Glomerular visceral epithelial cell (primary cell): ENCODE measurements at regions not wholly inside any gene's neighbourhood (a gene's known extent, or its start where the extent isn't known, plus 50 kb on each side); places are given as distances from the start of the nearest gene placed in this dataset.
"Not testable (repeated sequence)": the region's sequence is repeated elsewhere in the genome, so short reads cannot be mapped to it uniquely, and the experiment has no call there.

Experiments used
- DNase-seq: peaks from one replicate; pipeline ENCODE4 v3.0.0-alpha.2; 2016; ENCODE audit errors: extremely low spot score

DNA sequence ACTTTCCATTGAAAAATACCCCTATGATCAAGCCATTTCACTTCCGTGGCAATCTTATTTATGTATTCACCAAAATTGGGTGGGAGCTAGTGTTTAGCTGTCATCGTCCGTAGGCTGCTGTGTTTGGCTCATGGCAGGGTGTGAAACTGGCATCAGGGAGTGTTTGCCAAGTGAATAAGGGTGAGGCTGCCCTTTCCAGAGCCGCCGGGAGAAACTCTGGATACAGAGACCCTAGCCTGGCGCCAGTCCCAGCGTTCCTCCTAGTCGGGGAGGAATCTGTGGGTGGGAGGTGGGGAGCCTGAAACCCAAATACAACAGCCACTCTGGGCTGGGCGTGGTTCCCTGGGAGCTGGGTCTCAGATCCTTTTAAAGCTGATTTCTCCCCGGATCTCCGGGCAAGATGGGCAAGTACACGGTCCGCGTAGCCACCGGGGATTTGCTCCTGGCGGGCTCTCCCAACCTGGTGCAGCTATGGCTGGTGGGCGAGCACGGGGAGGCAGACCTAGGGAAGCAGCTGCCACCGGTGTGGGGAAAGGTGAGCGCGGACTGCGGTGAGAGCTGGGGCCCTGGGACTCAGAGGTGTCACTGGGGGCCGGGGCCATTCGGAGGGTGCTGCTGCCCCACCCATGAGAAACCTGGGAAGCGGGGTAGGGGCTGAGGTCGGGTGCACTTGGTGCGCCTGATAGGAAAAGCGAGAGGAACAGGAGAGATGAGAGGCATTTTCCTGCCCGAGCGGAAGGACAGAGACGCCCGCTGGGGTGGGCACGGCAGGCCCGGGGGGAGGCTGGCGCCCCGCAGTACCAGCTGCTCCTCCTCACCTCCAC, 62.1 kb upstream of the TEKT1 start:
- no peak for DNase-seq

DNA sequence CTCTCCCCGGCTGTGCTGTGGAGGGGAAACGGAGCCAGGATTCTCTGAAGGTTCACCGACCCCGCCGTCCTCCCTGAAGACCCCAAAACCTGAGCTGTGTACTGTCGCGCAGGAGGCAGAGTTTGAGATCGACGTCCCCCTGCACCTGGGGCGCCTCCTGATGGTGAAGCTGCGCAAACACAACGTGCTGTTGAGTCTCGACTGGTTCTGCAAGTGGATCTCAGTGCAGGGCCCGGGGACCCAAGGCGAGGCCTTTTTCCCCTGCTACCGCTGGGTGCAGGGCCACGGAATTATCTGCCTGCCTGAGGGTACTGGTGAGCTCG, 62.6 kb upstream of the TEKT1 start:
- no peak for DNase-seq

DNA sequence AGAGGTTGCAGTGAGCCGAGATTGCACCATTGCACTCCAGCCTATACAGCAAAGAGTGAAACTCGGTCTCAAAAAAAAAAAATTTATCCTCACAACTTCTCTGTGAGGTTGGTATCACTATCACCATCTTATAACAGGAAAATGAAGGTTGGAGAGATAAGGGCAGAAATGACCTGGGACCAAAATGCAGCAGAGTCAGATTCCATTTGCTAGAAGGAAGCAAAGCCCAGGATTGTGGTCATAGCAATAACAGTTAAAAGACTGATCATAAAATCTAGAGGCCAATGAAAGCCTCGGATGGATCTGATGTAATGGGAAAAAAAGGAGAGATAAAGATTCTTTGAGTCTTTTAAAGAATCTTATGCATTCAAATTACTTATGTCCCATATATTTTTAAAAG, 69.6 kb upstream of the TEKT1 start:
- no peak for DNase-seq

DNA sequence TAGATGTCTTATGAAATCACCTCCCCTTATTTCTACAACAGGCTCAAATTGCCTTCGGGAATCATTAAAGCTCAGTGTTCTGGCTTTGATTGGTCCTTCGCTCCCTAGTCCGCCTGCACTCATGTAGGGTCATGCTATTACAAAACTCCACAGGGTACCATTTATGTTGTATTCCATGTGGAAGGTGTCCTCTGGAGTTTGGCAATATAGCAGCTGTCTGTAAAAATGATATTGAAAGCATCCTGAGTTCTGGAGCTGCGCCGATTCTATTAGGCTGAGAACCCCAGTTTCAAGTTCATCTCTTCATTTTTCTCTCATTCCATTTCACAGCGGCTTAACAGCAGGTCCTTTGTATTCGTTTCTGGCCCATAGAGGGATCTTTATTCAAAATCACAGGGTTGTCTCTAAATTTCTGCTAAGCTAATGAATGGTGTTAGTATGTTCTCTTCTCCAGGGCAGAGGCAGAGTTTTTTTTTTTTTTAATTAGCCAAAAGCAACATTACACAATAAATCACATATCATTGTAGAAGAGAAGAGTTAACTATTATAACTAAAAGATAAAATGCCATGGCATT, 71.9 kb upstream of the TEKT1 start:
- DNase-seq, result no peak

DNA sequence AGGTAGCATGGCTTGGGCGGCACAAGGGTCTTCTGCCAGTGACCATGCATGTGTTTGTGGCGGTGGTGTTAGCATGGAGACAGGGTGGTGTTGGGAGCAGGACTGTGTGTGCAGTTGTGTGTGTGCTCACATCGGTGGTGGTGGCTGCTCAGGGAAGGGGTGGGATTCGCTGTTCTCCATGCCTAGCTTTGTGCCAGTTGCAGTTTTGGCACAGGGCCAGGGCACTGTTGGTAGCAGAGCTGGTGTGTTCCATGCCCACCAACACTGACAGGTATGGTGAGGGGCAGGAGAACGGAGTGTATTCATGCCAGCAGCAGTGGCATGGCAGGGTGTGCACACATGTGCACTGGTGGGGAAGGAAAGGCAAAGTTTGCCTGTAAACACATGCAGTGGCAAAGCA, 77.3 kb upstream of the TEKT1 start:
- DNase-seq, result no peak

DNA sequence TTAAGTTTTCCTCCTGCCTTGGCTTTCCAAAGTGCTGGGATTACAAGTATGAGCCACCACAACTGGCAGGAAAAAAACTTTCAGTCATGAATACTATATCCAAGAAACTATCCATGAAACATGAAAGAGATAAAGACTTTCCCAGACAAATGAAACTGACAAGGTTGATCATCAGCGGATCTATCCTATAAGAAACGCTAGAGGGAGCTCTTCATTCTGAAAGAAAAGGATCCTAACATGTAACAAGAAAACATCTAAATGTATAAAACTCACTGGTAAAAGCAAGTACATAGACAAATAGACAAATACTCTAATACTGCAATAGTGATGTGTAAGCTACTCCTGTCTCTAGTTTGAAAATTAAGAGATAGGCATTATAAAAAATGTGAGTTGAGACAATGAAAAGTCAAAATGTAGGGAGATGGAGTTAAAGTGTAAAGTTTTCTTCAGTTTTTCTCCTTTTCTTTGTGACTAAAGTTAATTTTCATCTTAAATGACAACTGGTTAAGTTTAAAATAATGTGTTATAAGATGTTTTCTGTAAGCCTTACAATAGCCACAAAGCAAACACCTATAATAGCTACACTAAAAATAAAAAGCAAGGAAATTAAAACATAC, 79.6 kb upstream of the TEKT1 start:
- peak; percentile 46 for DNase-seq

DNA sequence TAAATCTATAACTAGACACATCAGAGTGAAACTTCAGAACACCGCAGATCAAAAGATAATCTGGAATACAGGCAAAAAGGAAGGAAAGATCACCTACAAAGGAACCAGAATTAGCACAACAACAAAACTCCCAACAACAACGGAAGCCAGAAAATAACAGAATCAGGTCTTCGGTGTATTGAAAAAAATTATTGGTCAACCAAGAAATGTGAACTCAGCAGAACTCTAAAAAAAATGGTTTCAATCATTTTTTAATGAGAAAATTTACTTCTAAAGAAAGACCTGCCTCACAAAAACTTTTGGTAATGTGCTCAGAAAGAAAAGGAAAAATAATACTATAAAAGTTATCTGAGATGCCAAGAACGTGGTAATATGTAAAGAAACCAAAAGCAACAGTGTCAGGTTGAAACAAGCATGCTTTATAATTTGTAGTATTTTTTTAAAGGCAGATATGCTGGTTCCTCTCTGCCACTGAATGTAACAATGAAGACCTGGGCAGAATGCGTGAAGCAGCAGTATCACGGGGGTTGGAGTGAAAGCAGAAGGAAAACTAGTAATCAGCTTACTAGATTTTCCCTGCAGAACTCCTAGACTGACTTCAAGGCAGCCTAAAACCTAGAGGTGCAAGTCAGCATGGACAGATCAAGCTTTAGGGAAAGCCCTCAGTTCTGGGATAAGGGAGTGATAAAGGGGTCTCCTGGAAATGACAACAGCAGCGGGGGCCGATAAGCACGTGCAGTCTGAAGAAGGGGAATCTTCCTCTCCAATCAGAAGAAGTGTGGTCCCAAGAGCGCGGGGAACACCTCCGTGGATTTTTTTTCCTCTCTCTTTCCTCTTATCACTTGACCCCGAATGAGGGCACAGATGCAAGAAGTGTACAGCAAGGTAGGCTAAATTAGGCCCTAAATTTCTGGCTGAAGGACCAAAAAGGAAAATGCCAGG, 80.9 kb upstream of the TEKT1 start:
- DNase-seq, result no peak

DNA sequence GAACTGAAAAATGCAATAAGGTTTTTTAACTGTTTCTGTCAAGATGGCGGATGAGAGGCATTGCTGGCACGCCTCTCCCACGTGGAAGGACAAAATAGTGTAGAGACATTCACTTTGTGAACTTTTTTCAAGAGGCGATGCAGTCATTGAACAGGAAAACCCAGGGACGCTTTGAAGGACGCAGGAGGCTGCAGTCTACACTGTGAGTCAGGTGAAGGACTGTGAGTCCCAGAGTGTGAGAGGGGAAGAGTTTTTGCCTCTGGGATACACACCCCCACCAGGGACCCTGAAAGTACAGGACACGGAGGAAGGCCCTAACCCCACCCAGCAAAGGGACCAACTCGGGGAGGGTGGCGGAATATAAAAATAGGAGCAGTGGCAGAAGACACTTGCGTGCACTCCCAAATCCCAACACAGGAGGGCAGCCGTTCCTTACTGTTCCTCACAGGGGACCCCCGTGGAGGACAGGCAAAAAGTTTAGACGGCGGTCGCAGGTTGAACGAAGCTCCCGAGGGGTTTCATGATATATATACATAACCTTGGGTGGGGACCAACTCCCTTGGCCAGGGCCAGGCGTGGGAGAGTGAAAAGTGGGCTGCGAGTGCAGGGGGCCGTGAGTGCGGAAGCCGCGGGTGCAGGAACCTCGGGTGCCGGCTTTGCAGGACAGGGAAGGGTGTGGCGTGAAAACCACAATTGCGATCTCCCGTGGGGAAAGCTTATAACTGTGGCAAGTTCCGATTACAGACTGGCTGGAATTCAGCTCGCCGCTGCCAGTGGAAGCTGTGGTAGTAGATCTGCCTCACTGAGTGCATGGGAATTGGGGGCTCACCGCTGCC, 82.0 kb upstream of the ALOX12 start:
- DNase-seq, result peak; percentile 46

DNA sequence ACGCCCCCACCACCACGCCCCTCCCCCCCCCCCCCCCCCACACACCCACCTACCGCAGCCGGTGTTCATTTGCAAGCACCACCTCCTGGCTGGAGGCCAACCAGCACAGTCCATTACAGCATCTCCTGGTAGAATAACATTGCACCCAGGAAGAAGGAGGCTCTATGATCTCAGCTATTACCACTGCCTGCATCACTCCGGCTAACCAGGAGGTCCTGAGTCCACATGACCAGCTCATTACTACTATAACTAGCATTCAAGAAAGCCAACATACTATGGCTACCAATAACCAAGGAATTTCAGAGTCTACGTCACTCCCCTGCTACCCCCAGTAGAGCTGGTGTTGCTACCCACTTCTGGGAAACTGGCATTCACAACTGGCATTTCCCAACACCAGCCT, 81.1 kb upstream of the ALOX12 start:
- DNase-seq, result peak; percentile 12

DNA sequence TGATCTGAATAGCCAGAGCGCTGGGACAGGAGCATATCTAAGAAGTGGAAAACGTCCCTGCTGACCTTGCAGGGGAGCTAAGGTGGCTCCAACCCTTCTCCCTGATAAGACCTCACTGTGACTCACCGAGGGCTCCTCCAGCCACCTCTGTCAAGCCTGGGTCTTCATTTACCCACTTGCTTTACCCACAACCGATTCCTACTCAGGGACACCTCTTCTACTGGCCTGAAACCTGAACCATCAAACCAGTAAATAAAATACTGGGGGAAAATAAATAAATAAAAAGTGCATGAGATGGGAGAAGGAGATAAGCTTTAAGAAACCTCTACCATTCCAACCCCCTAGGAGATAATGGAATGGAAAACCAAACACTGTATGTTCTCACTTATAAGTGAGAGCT, 80.2 kb upstream of the ALOX12 start:
- DNase-seq, result no peak

DNA sequence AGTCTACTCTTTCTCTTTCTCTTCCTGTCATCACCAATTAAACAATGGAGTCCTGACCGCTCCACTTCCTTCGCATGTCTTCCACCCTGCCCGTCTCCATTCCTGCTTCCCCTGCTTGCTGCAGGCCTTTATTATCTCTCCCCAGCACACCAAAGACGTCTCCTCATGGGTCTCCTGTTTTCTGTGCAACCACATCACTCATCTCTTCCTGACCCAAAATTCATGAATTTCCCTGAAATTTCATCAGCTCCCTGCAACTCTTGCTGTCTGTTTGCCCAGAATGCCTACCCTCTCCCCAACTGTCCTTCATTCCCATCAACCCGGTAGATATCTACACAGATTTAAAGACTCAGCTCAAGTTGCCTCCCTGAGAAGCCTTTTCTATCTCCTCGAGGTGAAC, 76.7 kb upstream of the ALOX12 start:
- no peak for DNase-seq

DNA sequence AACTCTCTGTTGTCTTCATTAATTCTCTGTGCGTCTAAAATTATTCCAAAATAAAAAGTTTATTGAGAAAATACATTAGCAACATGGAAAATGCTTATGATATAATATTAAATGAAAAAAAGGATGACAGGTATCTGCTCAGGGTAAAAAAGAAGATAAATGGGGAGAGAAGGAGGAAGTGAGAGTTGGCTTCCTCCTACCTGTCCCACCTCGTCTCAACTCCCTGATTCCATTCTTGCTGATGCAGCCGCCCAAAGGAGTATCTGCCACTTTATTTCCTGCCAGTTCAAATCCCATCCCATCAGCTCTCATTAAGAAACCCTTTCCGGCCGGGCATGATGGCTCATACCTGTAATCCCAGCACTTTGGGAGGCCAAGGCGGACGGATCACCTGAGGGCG, 72.5 kb upstream of the ALOX12 start:
- DNase-seq, result no peak

DNA sequence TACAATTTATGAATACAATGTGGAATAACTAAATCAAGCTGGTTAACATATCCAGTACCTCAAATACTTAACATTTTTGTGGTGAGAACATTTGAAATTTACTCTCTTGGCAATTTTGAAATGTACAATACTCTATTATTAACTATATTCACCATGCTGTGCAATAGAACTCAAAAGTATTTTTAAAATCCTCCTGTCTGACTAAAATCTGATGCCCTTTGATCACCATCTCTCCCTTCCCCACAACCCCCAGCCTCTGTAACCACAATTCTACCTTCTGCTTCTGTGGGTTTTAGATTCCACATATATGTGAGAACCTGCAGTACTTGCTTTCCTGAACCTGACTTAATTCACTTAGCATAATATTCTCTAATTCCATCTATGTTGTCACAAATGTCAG, 71.6 kb upstream of the ALOX12 start:
- DNase-seq, result peak; percentile 18

DNA sequence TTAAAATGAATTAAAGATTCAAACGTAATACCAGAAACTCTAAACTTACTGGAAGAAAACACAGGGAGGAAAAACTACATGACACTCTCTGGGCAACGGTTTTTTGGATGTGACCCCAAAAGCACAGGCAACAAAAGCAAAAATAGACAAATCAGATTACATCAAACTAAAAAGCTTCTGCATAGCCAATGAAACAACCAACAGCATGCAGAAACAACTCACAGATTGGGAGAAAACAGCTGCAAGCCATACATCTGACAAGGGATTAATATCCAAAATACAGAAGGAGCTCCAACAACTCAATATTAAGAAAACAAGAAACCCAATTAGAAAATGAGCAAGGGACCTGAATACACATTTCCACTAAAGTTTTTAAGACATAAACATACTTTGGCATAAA, 69.2 kb upstream of the ALOX12 start:
- no peak for DNase-seq

DNA sequence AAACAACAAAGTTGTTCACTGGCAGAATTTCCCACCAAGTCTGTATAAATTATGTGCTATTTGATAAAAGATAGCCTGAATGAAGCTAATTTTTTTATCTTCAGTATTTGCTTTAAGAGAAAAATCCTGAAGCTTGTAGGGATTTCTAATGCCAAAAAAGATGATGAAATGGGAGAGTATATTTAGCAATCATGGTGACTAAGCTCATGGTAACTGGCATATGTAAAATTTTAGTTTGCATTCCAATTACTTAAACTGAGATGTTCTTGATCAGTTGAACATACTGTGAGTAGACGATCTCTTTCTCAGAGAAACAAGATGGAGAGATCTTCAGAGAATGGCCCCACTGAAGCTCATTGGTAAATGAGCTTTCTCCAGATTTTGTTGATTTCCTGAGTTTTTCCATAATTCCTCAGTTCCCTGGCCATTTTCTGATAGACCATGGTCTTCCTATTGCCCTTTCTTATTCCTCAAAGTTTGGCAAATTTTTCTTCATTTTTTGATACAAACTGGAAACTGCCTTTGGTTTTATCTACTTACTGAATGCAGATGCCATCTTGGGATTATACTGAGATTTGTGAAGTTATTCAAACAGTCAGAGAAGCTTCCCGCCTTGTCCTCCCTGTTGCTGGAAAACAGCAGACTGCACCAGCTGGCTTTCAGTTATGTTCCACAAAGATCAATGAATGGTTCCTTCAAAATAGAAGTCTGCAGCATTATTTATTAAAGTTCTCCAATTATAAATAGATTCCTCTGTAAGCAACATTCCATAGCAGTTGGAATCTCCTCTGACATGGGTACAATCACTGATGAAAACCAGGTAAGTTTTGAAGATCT, 68.3 kb upstream of the ALOX12 start:
- DNase-seq, result no peak

DNA sequence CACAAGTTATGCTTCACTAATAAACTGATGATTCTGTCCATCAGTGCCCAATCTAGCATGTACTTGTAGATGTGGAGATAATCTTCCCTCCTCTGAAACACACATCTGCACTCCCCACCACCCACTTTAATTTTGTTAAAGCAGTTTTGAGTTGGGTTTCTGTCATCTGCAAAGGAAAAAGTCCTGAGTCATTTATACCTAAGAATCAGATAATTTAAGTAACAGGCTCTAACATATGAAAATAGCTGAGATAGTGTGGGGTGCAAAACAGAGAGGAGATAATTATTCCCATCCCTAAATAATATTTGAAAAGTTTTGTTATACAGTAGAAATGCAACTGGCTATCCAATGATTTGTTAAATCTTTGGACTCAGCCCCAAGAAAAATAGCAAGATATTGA, 67.7 kb upstream of the ALOX12 start:
- DNase-seq, result no peak

DNA sequence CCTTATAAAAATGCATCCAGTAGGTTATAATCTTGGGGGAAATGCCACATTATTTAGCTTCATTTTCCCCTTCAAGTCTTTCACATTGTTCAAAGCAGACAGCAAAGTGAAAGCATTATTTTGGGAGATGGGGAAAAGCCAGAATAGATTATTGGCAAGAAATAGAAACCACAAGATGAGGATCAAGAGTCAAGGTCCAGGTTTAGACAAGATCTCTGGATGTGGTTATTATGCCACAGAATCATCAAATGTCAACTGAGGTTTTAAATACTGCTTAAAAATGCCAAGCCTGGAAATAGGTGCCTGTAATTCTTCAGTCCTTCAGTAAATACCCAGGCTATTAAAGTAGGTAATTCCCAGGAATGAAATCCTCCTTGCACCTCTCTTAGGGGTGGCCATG, 65.1 kb upstream of the ALOX12 start:
- no peak for DNase-seq

DNA sequence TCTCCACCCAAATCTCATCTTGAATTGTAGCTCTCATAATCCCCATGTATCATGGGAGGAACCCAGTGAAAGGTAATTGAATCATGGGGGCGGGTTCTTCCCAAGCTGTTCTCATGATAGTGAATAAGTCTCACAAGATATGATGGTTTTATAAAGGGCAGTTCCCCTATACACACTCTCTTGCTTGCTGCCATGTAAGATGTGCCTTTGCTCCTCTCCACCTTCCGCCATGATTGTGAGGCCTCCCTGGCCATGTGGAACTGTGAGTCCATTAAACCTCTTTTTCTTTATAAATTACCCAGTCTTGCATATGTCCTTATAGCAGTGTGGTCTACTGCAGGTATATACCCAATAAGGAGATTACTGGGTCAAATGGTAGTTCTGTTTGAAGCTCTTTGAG, 61.3 kb upstream of the ALOX12 start:
- DNase-seq, result not testable (repeated sequence)

DNA sequence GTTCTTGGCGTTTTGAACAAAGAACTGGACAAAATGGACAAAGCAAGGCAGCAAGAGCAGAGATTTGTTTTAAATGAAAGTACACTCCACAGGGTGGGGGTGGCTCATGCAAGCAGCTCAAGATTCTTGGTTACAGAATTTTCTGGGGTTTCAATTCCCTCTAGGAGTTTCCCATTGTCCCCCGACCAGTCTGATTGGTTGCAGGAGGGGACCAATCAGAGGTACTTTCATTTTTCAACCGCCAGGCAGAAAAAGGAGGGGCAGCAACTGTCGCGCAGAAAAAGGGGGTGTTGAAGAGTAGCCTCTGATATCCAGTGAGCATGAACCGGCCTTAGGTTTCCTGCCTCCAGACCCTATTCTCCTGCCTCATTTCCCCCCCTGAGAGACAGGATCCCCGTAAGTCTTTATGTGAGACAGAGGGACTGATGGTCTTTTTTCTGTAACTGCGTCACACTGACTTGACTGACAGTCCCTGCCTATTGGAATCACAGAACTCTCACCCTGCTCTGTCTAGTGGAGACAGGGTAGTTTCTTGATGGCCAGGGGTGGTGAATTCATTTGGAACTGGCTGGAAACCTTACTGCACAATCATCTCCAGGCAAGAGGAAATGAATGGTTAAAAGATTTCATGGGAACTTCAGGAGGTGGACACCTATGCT, 59.4 kb upstream of the ALOX12 start:
- DNase-seq, result no peak

DNA sequence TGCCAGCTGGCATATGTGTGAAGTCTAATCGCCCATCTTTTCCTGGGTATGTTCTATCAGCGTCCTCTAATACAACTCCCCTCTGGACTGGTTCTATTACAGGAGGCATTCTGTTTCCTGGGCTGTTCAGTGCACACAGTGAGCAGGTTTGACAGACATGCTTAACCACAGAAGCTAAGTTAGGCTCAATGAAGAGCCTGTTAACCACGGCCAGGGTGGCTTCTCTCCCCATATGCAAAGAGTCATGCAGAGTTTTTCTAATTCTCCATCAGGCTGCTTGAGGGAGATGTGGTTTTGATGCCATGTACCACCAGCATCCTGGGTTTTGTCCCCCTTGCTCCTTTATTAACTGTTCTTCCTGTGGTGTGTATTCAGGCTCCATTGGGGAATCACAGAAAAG, 57.2 kb upstream of the ALOX12 start:
- DNase-seq, result no peak
